Ovary (tissue), 7 donors: ENCODE measurements at regions not wholly inside any gene's neighbourhood (a gene's known extent, or its start where the extent isn't known, plus 50 kb on each side); places are given as distances from the start of the nearest gene placed in this dataset.

ENCODE experiments used
- DNase-seq, 5 donors: peaks; one replicate each; pipeline ENCODE4 v3.0.0-alpha.2; 2019 to 2020
- H3K27ac ChIP-seq, 2 donors: fragments of 200-600 bp; one replicate each; pipeline versions ENCODE4 v1.5.1 to v1.8.0; 2019 to 2022
- H3K27me3 ChIP-seq: fragments of 200-600 bp; one replicate; pipeline ENCODE4 v1.8.0; 2022
- H3K36me3 ChIP-seq: fragments of 200-600 bp; sonication (generic); one replicate; pipeline ENCODE4 v1.5.1; 2019
- H3K4me1 ChIP-seq: one replicate; pipeline ENCODE4 v1.8.1; 2013; ENCODE audit warnings: mild to moderate bottlenecking, moderate library complexity; ENCODE audit not compliant: insufficient read depth
- H3K4me3 ChIP-seq: fragments of 200-600 bp; sonication (generic); one replicate; pipeline ENCODE4 v1.5.1; 2017
- H3K9me3 ChIP-seq, 2 donors: fragments of 200-600 bp in 1 of 2; sonication (generic) in 1 of 2; one replicate each; pipeline versions ENCODE4 v1.5.1 to v1.8.1; 2013 to 2019; ENCODE audit warnings: mild to moderate bottlenecking in 1 of 2, moderate library complexity in 1 of 2
- EP300 ChIP-seq: sonication (generic); formaldehyde crosslinking; IDR thresholded peaks from one replicate; pipeline ENCODE4 v1.6.1; 2017; ENCODE audit warnings: antibody characterized with exemption
- POLR2A ChIP-seq: fragments of 450-650 bp; IDR thresholded peaks from one replicate; pipeline ENCODE4 v1.6.1; 2017; ENCODE audit warnings: antibody characterized with exemption, mild to moderate bottlenecking, moderate library complexity
- WGBS, 3 donors: extraction: QIAGEN DNeasy Blood & Tissue Kit in 1 of 3; methylation state at CpG; one replicate each; pipeline versions ENCODE4 v1.1.5 to v1.1.7; 2013 to 2017; 5-methylcytosine and 5-hydroxymethylcytosine counted together
- intact Hi-C, 4 donors: fragments of 100-400 bp; cut with DNase I; formaldehyde crosslinking; loops; one replicate each; pipeline versions ENCODE4 v1.11.0 to v1.15.1; 2022 to 2023
- TF ChIP-seq, protein P1 (sequence below), 3 donors: fragments of 450-650 bp in 2 of 3; fragments of 200-600 bp in 1 of 3; IDR thresholded peaks; one replicate each; pipeline versions ENCODE4 v1.5.1 to v1.8.0; 2016 to 2022; ENCODE audit warnings: antibody characterized with exemption in 3 of 3, mild to moderate bottlenecking in 1 of 3
- donor health status: DM: no; HTN: no; CAD: no; lungs with moderate emphysema.
- donor health status: DM: no; HTN: no; CAD: no.
- donor health status: Bipolar disorder and iron deficiency.
- donor health status: DM: no; HTN: no; CAD: no.
- donor health status: DM: yes; HTN: yes; CAD: no.

DNA sequence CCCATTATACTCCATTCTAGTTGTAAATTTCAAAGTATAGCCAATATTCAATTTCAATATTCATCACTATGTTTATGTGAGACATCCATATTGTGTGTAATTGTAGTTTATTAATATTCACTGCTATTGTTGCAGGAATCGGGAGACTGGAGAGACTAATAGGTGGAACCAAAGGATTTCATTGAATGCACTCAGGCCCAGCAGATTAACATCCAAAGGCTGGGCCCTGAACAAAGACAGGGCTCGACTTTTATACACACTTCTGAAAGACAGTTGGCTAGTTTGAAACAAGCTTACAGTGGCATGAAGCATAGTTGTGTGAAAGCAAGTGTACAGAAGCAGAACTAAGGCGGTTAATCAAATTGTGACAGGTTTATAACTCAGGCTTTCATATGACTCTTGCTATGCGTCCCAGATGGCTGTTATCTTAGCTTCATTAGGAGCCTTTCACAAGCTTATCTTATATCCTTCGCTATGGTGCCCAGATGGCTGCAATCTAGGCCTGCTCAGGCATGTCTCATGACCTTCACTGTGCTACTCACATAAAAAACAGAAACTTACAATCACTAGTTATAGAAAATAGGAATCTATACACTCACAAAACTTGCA is 1038.8 kb upstream of the EPHA6 start:
- intact Hi-C loops = no loop called here
- Histone ChIP-seq H3K36me3 (no peaks in the 10 kb centered on the region), H3K4me1 (no peaks in the 10 kb centered on the region), H3K27me3 (no peaks in the 10 kb centered on the region), H3K4me3 (no peak overlapping the region), H3K9me3 (no peaks in the 10 kb centered on the region), H3K27ac (no peak overlapping the region)
- no peak for DNase-seq
- TF ChIP-seq POLR2A (no peak), EP300 (no peak)
- TF ChIP-seq, protein P1, sequence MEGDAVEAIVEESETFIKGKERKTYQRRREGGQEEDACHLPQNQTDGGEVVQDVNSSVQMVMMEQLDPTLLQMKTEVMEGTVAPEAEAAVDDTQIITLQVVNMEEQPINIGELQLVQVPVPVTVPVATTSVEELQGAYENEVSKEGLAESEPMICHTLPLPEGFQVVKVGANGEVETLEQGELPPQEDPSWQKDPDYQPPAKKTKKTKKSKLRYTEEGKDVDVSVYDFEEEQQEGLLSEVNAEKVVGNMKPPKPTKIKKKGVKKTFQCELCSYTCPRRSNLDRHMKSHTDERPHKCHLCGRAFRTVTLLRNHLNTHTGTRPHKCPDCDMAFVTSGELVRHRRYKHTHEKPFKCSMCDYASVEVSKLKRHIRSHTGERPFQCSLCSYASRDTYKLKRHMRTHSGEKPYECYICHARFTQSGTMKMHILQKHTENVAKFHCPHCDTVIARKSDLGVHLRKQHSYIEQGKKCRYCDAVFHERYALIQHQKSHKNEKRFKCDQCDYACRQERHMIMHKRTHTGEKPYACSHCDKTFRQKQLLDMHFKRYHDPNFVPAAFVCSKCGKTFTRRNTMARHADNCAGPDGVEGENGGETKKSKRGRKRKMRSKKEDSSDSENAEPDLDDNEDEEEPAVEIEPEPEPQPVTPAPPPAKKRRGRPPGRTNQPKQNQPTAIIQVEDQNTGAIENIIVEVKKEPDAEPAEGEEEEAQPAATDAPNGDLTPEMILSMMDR (IDR thresholded peaks at IDR 0.05) = no peak
- WGBS, 3 donors = 54 to 61% (median 60%) methylated on average over 5 of the region's 5 CpGs

DNA sequence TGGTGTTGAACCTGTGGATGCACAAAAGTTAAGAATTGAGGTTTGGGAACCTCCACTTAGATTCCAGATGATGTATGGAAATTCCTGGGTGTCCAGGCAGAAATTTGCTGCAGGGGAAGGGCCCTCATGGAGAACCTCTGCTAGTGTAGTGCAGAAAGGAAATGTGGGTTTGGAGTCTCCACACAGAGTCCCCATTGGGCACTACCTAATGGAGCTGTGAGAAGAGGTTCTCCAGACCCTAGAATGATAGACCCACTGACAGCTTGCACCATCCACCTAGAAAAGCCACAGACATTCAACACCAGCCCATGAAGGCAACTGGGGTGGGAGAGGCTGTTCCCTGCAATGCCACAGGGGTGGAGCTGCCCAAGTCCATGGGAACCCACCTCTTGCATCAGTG is 1032.8 kb upstream of the EPHA6 start:
- TF ChIP-seq EP300 (no peak), POLR2A (no peak)
- TF ChIP-seq, protein P1 (IDR thresholded peaks at IDR 0.05) = no peak
- intact Hi-C loops = no loop called here

DNA sequence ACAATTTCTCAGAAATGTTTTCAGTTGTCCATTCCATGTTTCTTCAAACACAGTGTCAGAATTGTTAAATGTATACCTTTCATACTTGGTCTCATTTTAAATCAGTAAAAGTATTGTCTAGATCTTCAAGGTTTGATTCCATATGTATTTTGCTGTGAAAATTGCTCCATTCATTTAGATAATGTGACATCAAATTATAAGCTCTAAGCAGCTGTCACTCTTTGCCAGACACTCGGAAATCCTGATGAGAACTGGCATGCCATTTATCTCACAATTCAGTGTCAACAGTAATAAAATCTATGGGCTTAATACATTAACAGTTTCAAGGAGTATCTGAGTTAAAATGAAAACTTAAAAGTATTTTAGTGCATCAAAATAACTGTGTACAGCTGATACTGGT is 1025.3 kb upstream of the EPHA6 start:
- no peaks in the 10 kb centered on the region for H3K27me3 ChIP-seq
- 80 to 90% (median 87%) methylated on average over 1 of the region's 1 CpG for WGBS, 3 donors
- intact Hi-C loops = no loop called here
- no peaks in the 10 kb centered on the region for H3K36me3 ChIP-seq
- no peak overlapping the region for H3K27ac ChIP-seq
- DNase-seq = no peak
- H3K9me3 ChIP-seq = no peaks in the 10 kb centered on the region
- no peak overlapping the region for H3K4me3 ChIP-seq
- no peaks in the 10 kb centered on the region for H3K4me1 ChIP-seq
- TF ChIP-seq POLR2A (no peak), EP300 (no peak)
- TF ChIP-seq, protein P1 (IDR thresholded peaks at IDR 0.05) = no peak

More for the DNA sequence above, 1032.8 kb upstream of the EPHA6 start:
- no peaks in the 10 kb centered on the region for H3K4me1 ChIP-seq
- H3K27me3 ChIP-seq = no peaks in the 10 kb centered on the region
- H3K9me3 ChIP-seq = no peaks in the 10 kb centered on the region
- DNase-seq = no peak
- H3K36me3 ChIP-seq = no peaks in the 10 kb centered on the region
- no peak overlapping the region for H3K27ac ChIP-seq
- no peak overlapping the region for H3K4me3 ChIP-seq

DNA sequence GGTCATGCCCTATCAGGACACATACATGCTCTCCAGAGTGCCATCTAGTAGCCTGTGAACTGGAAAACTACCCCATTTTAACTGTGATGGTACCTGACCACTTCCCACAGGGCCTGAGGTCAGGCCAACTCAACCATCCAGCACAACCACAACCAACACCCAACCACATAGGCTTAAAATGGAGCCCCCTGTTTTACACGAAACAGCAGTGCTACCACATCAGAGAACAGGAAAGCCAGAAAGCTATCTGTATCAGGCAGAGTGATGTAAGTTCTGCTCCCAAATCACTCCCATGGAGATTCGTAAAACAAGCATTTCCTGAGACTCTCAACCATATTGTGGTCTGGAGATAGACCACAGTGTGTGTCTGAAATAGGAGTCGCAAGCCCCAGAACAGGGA is 1017.3 kb upstream of the EPHA6 start:
- H3K4me3 ChIP-seq = no peak overlapping the region
- intact Hi-C loops = no loop called here

More for the DNA sequence above, 1017.3 kb upstream of the EPHA6 start:
- no peaks in the 10 kb centered on the region for H3K9me3 ChIP-seq
- TF ChIP-seq, protein P1 (IDR thresholded peaks at IDR 0.05) = no peak
- TF ChIP-seq POLR2A (no peak), EP300 (no peak)
- DNase-seq = no peak
- H3K36me3 ChIP-seq = no peaks in the 10 kb centered on the region
- no peaks in the 10 kb centered on the region for H3K27me3 ChIP-seq
- no peaks in the 10 kb centered on the region for H3K4me1 ChIP-seq
- H3K27ac ChIP-seq = no peak overlapping the region
- 87 to 92% (median 91%) methylated on average over 3 of the region's 3 CpGs for WGBS, 3 donors
